IMR-90 (cell line): ENCODE measurements at regions not wholly inside any gene's neighbourhood (a gene's known extent, or its start where the extent isn't known, plus 50 kb on each side); places are given as distances from the start of the nearest gene placed in this dataset.

Experiments used
- ATAC-seq: fragments of 200-7000 bp; cut with Tn5 transposase; 2 replicates; pipeline ENCODE4 v1.9.1; 2020; ENCODE audit warnings: low read depth, mild to moderate bottlenecking, moderate library complexity
- BruUV-seq: library from RNA; stranded (reverse); fragments of 400-500 nt; replicated peaks from 2 replicates; lab custom pipeline; 2021; lab: Mats Ljungman, UMichigan
- CTCF ChIA-PET: fragments of 300-600 bp; formaldehyde crosslinking; extraction: SDS; loops from one replicate; lab custom pipeline; 2021; ENCODE audit warnings: antibody characterized with exemption; lab: Yijun Ruan, JAX
- POLR2A ChIA-PET: fragments of 300-600 bp; sonication (Branson Sonifier 250); formaldehyde crosslinking; loops from one replicate; lab custom pipeline; 2022; ENCODE audit warnings: antibody characterized with exemption; ENCODE audit not compliant: unreplicated experiment; lab: Charles Lee
- DNase-seq: peaks from one replicate; pipeline ENCODE4 v3.0.0; 2013
- H2AFZ ChIP-seq: replicated peaks from 2 replicates; pipeline ENCODE3; 2013; ENCODE audit warnings: low read length, mild to moderate bottlenecking; ENCODE audit not compliant: poor library complexity
- H2AK5ac ChIP-seq: 2 replicates; pipeline ENCODE4 v1.6.1; 2013; ENCODE audit warnings: low read depth, low read length, inconsistent platforms
- H2AK9ac ChIP-seq: replicated peaks from 2 replicates; pipeline ENCODE3; 2013; ENCODE audit warnings: mild to moderate bottlenecking, low read depth, low read length, moderate library complexity; ENCODE audit not compliant: poor library complexity
- H2BK120ac ChIP-seq: 2 replicates; pipeline ENCODE4 v1.6.1; 2013; ENCODE audit warnings: low read depth, low read length, inconsistent platforms
- H2BK15ac ChIP-seq: 3 replicates; pipeline ENCODE4 v1.6.1; 2013; ENCODE audit warnings: low read depth, low read length, inconsistent platforms
- H2BK20ac ChIP-seq: 2 replicates; pipeline ENCODE4 v1.6.1; 2013; ENCODE audit warnings: low read depth, mild to moderate bottlenecking, inconsistent platforms, low read length, moderate library complexity
- H2BK5ac ChIP-seq: 2 replicates; pipeline ENCODE4 v1.6.1; 2013; ENCODE audit warnings: mild to moderate bottlenecking, low read depth, low read length, inconsistent platforms; ENCODE audit not compliant: poor library complexity, severe bottlenecking
- H3K14ac ChIP-seq: replicated peaks from 2 replicates; pipeline ENCODE4 v1.6.1; 2013; ENCODE audit warnings: low read depth, low read length, inconsistent platforms
- H3K18ac ChIP-seq: 2 replicates; pipeline ENCODE4 v1.6.1; 2013; ENCODE audit warnings: low read depth, low read length, control low read depth
- H3K23ac ChIP-seq: 2 replicates; pipeline ENCODE4 v1.6.1; 2013; ENCODE audit warnings: low read depth, low read length, inconsistent platforms
- H3K27ac ChIP-seq: 2 replicates; pipeline ENCODE4 v1.5.1; 2013; ENCODE audit warnings: mild to moderate bottlenecking, control low read depth, low read length; ENCODE audit not compliant: insufficient read depth
- H3K27me3 ChIP-seq: 2 replicates; pipeline ENCODE4 v1.6.1; 2013; ENCODE audit warnings: low read length; ENCODE audit not compliant: control insufficient read depth, insufficient read depth
- H3K36me3 ChIP-seq: 2 replicates; pipeline ENCODE4 v1.6.1; 2013; ENCODE audit warnings: low read length, mixed read lengths; ENCODE audit not compliant: control insufficient read depth, insufficient read depth
- H3K4ac ChIP-seq: 2 replicates; pipeline ENCODE4 v1.6.1; 2013; ENCODE audit warnings: low read depth, low read length, inconsistent platforms
- H3K4me1 ChIP-seq: 2 replicates; pipeline ENCODE4 v1.6.1; 2013; ENCODE audit warnings: low read length, mixed read lengths; ENCODE audit not compliant: control insufficient read depth, insufficient read depth
- H3K4me2 ChIP-seq: 2 replicates; pipeline ENCODE4 v1.6.1; 2013; ENCODE audit warnings: low read depth, mild to moderate bottlenecking, control low read depth, low read length, moderate library complexity
- H3K4me3 ChIP-seq: 2 replicates; pipeline ENCODE4 v1.5.1; 2013; ENCODE audit warnings: low read depth, mild to moderate bottlenecking, control low read depth, low read length, moderate library complexity; ENCODE audit not compliant: insufficient read depth
- H3K56ac ChIP-seq: 2 replicates; pipeline ENCODE4 v1.6.1; 2013; ENCODE audit warnings: low read length, inconsistent platforms; ENCODE audit not compliant: insufficient read depth; ENCODE audit errors: extremely low read depth
- H3K79me1 ChIP-seq, 2 experiments: 2 replicates each; pipeline ENCODE4 v1.6.1; 2013; ENCODE audit warnings: low read length in 2 of 2, inconsistent platforms in 1 of 2, low read depth in 1 of 2
- H3K9ac ChIP-seq: 2 replicates; pipeline ENCODE4 v1.6.1; 2013; ENCODE audit warnings: low read depth, low read length, control low read depth
- H3K9me1 ChIP-seq: 2 replicates; pipeline ENCODE4 v1.6.1; 2013; ENCODE audit warnings: low read length, inconsistent platforms; ENCODE audit not compliant: insufficient read depth
- H3K9me3 ChIP-seq: 2 replicates; pipeline ENCODE4 v1.6.1; 2013; ENCODE audit warnings: low read length; ENCODE audit not compliant: control insufficient read depth, insufficient read depth
- H4K20me1 ChIP-seq: 2 replicates; pipeline ENCODE4 v1.6.1; 2013; ENCODE audit warnings: low read length, inconsistent platforms; ENCODE audit not compliant: insufficient read depth
- H4K5ac ChIP-seq: 2 replicates; pipeline ENCODE4 v1.6.1; 2013; ENCODE audit warnings: mild to moderate bottlenecking, low read depth, low read length, control low read depth
- H4K8ac ChIP-seq, 2 experiments: 2 replicates each; pipeline ENCODE4 v1.6.1; 2013; ENCODE audit warnings: low read depth in 2 of 2, low read length in 2 of 2, control low read depth in 1 of 2, inconsistent platforms in 1 of 2
- H4K91ac ChIP-seq: 2 replicates; pipeline ENCODE4 v1.6.1; 2013; ENCODE audit warnings: low read depth, low read length, inconsistent platforms; ENCODE audit not compliant: insufficient read depth
- BHLHE40 ChIP-seq: fragments of 150-350 bp; IDR thresholded peaks from 2 replicates; pipeline ENCODE4 v1.6.1; 2016; ENCODE audit warnings: mild to moderate bottlenecking, low read depth, low read length
- CEBPB ChIP-seq: IDR thresholded peaks from 2 replicates; pipeline ENCODE4 v1.6.1; 2012; ENCODE audit warnings: low read depth, low read length, improper control_type of control experiment
- CHD1 ChIP-seq: IDR thresholded peaks from 2 replicates; pipeline ENCODE4 v1.6.1; 2012; ENCODE audit warnings: low read depth, low read length, improper control_type of control experiment
- FOS ChIP-seq: fragments of 150-350 bp; IDR thresholded peaks from 2 replicates; pipeline ENCODE4 v1.6.1; 2016; ENCODE audit warnings: low read depth, low read length
- MAFK ChIP-seq: IDR thresholded peaks from 2 replicates; pipeline ENCODE4 v1.6.1; 2012; ENCODE audit warnings: low read depth, low read length, improper control_type of control experiment
- MAZ ChIP-seq: IDR thresholded peaks from 2 replicates; pipeline ENCODE4 v1.6.1; 2012; ENCODE audit warnings: low read depth, mild to moderate bottlenecking, low read length, improper control_type of control experiment, moderate library complexity, borderline replicate concordance
- MXI1 ChIP-seq: IDR thresholded peaks from 2 replicates; pipeline ENCODE4 v1.6.1; 2012; ENCODE audit warnings: low read depth, mild to moderate bottlenecking, low read length, moderate library complexity, borderline replicate concordance
- NFE2L2 ChIP-seq: fragments of 150-350 bp; IDR thresholded peaks from 2 replicates; pipeline ENCODE4 v1.6.1; 2016; ENCODE audit warnings: low read depth, mild to moderate bottlenecking, low read length
- POLR2A ChIP-seq: IDR thresholded peaks from 2 replicates; pipeline ENCODE4 v1.6.1; 2012; ENCODE audit warnings: mild to moderate bottlenecking, low read depth, low read length
- RAD21 ChIP-seq: IDR thresholded peaks from 2 replicates; pipeline ENCODE4 v1.6.1; 2012; ENCODE audit warnings: low read length, improper control_type of control experiment
- RFX5 ChIP-seq: IDR thresholded peaks from 2 replicates; pipeline ENCODE4 v1.8.0; 2012; ENCODE audit warnings: low read depth, mild to moderate bottlenecking, low read length, moderate library complexity
- SMC3 ChIP-seq: fragments of 150-350 bp; IDR thresholded peaks from 2 replicates; pipeline ENCODE4 v1.6.1; 2016; ENCODE audit warnings: low read depth, mild to moderate bottlenecking, antibody characterized with exemption, low read length, moderate library complexity
- USF2 ChIP-seq: fragments of 150-350 bp; IDR thresholded peaks from 2 replicates; pipeline ENCODE4 v1.6.1; 2017; ENCODE audit warnings: mild to moderate bottlenecking, antibody characterized with exemption, low read length, low read depth
- WGBS, 2 experiments: methylation state at CpG; one replicate each; pipeline versions ENCODE4 v1.1.5 to v1.1.7; 2013; ENCODE audit warnings: missing lambda C conversion rate in 2 of 2; ENCODE audit not compliant: insufficient read length in 1 of 2; ENCODE audit errors: extremely low coverage in 2 of 2; 5-methylcytosine and 5-hydroxymethylcytosine counted together
- dilution Hi-C: fragments of 300-500 bp; cut with HindIII; formaldehyde crosslinking; loops from one replicate; pipeline ENCODE4 v1.14.3; 2018; ENCODE audit warnings: low sequenced_read_pairs; ENCODE audit not compliant: unreplicated experiment
- in situ Hi-C: fragments of 300-500 bp; cut with MboI; formaldehyde crosslinking; loops from 3 replicates; pipeline ENCODE4 v1.14.3; 2019; ENCODE audit warnings: low sequenced_read_pairs, inconsistent platforms, mixed read lengths
- intact Hi-C: fragments of 100-400 bp; cut with micrococcal nuclease; formaldehyde crosslinking; loops from 2 replicates; pipeline ENCODE4 v1.10.0; 2022
- TF ChIP-seq, protein P1 (sequence below): fragments of 150-350 bp; IDR thresholded peaks from 2 replicates; pipeline ENCODE4 v1.6.1; 2016; ENCODE audit warnings: low read depth, mild to moderate bottlenecking, low read length, moderate library complexity, borderline replicate concordance

DNA sequence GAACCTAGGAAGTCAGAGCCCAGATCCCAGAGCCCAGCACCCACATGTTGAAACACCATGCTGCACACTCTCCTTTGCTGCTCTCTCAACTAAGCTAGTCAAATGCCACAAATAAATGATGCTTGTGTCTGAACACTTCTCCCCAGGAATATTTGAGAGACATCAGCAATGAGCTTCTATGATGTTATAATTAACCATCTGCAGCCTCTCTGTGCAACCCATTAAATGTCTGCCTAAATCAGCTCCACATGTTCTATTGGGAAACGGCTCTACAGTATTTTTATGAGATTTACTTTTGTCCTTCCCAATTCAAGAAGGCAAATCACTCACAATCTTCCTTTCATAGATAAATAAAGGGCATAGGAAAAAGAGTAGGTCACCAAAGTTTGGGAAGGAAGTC is 266.8 kb upstream of the PARD3B start:
- ChIA-PET CTCF (no interaction called here), POLR2A (no interaction called here)
- DNase-seq (no peak), ATAC-seq (no peak)
- Histone ChIP-seq H3K9me3 (no peaks in the 10 kb centered on the region), H2BK5ac (no peak overlapping the region), H3K4me2 (no peak overlapping the region), H2AK5ac (no peak overlapping the region), H2BK120ac (no peak overlapping the region), H3K23ac (no peak overlapping the region), H3K4ac (no peak overlapping the region), H3K9me1 (no peaks in the 10 kb centered on the region), H2AK9ac (no peak overlapping the region), H2AFZ (no peak overlapping the region), H3K27me3 (peaks cover 23% of the 10 kb centered on the region), H3K14ac (no peak overlapping the region), H2BK20ac (no peak overlapping the region), H3K56ac (no peak overlapping the region), H2BK15ac (no peak overlapping the region), H3K9ac (no peak overlapping the region), H4K91ac (no peak overlapping the region), H3K36me3 (no peaks in the 10 kb centered on the region), H3K79me1 (no peaks in the 10 kb centered on the region), H3K18ac (no peak overlapping the region), H4K20me1 (no peaks in the 10 kb centered on the region), H3K4me3 (no peak overlapping the region), H4K8ac (no peak overlapping the region), H4K5ac (no peak overlapping the region), H3K4me1 (no peaks in the 10 kb centered on the region), H3K27ac (no peak overlapping the region)
- no CpG with 5 or more reads among the region's 1 CpG for WGBS, 2 experiments
- TF ChIP-seq MXI1 (no peak), RFX5 (no peak), NFE2L2 (no peak), RAD21 (no peak), CHD1 (no peak), SMC3 (no peak), MAZ (no peak), FOS (no peak), CEBPB (no peak), MAFK (no peak), BHLHE40 (no peak), USF2 (no peak), POLR2A (no peak)
- TF ChIP-seq, protein P1, sequence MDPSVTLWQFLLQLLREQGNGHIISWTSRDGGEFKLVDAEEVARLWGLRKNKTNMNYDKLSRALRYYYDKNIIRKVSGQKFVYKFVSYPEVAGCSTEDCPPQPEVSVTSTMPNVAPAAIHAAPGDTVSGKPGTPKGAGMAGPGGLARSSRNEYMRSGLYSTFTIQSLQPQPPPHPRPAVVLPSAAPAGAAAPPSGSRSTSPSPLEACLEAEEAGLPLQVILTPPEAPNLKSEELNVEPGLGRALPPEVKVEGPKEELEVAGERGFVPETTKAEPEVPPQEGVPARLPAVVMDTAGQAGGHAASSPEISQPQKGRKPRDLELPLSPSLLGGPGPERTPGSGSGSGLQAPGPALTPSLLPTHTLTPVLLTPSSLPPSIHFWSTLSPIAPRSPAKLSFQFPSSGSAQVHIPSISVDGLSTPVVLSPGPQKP, result no peak
- dilution Hi-C loops, result no loop called here
- intact Hi-C loops, result no loop called here
- in situ Hi-C loops, result no loop called here
- BruUV-seq, result no TSS peak
